HG02588 (cell line): ENCODE measurements at regions not wholly inside any gene's neighbourhood (a gene's known extent, or its start where the extent isn't known, plus 50 kb on each side); places are given as distances from the start of the nearest gene placed in this dataset.

ENCODE experiments used
- ATAC-seq: cut with Tn5 transposase; IDR thresholded peaks from one replicate; pipeline ENCODE4 v1.9.1; 2021; ENCODE audit warnings: mild to moderate bottlenecking, moderate library complexity; ENCODE audit not compliant: unreplicated experiment

- no peak for ATAC-seq
Observed at GRCh38 chr1:232263452-232263851, 366.5 kb downstream of the SIPA1L2 start.

- no peak for ATAC-seq
Observed at GRCh38 chr1:232262991-232263390, 366.9 kb downstream of the SIPA1L2 start.

- ATAC-seq, result no peak
Observed at GRCh38 chr1:232260861-232261260, 369.1 kb downstream of the SIPA1L2 start.

- no peak for ATAC-seq
Observed at GRCh38 chr1:232260045-232260444, 369.9 kb downstream of the SIPA1L2 start.

GRCh38 chr1:232259333-232259732, 370.6 kb downstream of the SIPA1L2 start:
- no peak for ATAC-seq

GRCh38 chr1:232252546-232253118, 377.3 kb downstream of the SIPA1L2 start:
- ATAC-seq, result no peak

GRCh38 chr1:232250838-232251237, 379.1 kb downstream of the SIPA1L2 start:
- no peak for ATAC-seq

- ATAC-seq, result no peak
Observed at GRCh38 chr1:232249861-232250777, 379.8 kb downstream of the SIPA1L2 start.

GRCh38 chr1:232249339-232249738, 380.6 kb downstream of the SIPA1L2 start:
- no peak for ATAC-seq

- ATAC-seq, result no peak
Observed at GRCh38 chr1:232248276-232248820, 381.6 kb downstream of the SIPA1L2 start.

- ATAC-seq, result no peak
Observed at GRCh38 chr1:232247669-232248068, 382.3 kb downstream of the SIPA1L2 start.

- ATAC-seq, result no peak
Observed at GRCh38 chr1:232244426-232244825, 385.5 kb downstream of the SIPA1L2 start.

- ATAC-seq, result no peak
Observed at GRCh38 chr1:232239998-232240397, 389.9 kb downstream of the SIPA1L2 start.

GRCh38 chr1:232239522-232239921, 390.4 kb downstream of the SIPA1L2 start:
- no peak for ATAC-seq

GRCh38 chr1:232238009-232238408, 391.9 kb downstream of the SIPA1L2 start:
- no peak for ATAC-seq

- ATAC-seq, result no peak
Observed at GRCh38 chr1:232227306-232227705, 402.6 kb downstream of the SIPA1L2 start.

GRCh38 chr1:232226197-232226712, 403.7 kb downstream of the SIPA1L2 start:
- ATAC-seq, result no peak

GRCh38 chr1:232225336-232226131, 404.4 kb downstream of the SIPA1L2 start:
- no peak for ATAC-seq

GRCh38 chr1:232223887-232224286, 406.0 kb downstream of the SIPA1L2 start:
- no peak for ATAC-seq

- no peak for ATAC-seq
Observed at GRCh38 chr1:232223183-232223708, 406.7 kb downstream of the SIPA1L2 start.

- no peak for ATAC-seq
Observed at GRCh38 chr1:232222614-232223013, 407.3 kb downstream of the SIPA1L2 start.
